ENCODE measurements at regions not wholly inside any gene's neighbourhood (a gene's known extent, or its start where the extent isn't known, plus 50 kb on each side); places are given as distances from the start of the nearest gene placed in this dataset.

GRCh38 chr2:13289310-13289709, 572.6 kb downstream of the TRIB2 start:
- TF ChIP-seq POLR2A (IDR thresholded peaks at IDR 0.05) (no peak), CTCF (IDR thresholded peaks at IDR 0.05) (no peak)

Data from Peyer's patch (tissue), 4 donors.